Spleen (tissue), 7 donors: ENCODE measurements at regions not wholly inside any gene's neighbourhood (a gene's known extent, or its start where the extent isn't known, plus 50 kb on each side); places are given as distances from the start of the nearest gene placed in this dataset.

ENCODE experiments used
- CTCF ChIP-seq, 11 experiments: fragments of 200-600 bp in 7 of 11; fragments of 450-650 bp in 4 of 11; sonication (generic) in 4 of 11; IDR thresholded peaks in 8 of 11; conservative IDR thresholded peaks in 3 of 11; 1 replicate in 7 of 11; 2 replicates in 4 of 11; pipeline versions ENCODE4 v1.4.0 to v1.8.0; 2016 to 2021; ENCODE audit warnings: antibody characterized with exemption in 11 of 11, inconsistent platforms in 4 of 11, mild to moderate bottlenecking in 1 of 11
- POLR2A ChIP-seq, 3 donors: fragments of 450-650 bp; IDR thresholded peaks; one replicate each; pipeline ENCODE4 v1.5.1; 2017; ENCODE audit warnings: antibody characterized with exemption in 3 of 3, mild to moderate bottlenecking in 1 of 3
- donor health status: DM: no; HTN: no; CAD: no; lungs with moderate emphysema.
- donor health status: DM: no; HTN: no; CAD: no.
- donor health status: DM: no; HTN: no; CAD: no.

- TF ChIP-seq POLR2A (IDR thresholded peaks at IDR 0.05) (no peak), CTCF (IDR thresholded peaks at IDR 0.05 in 8 of 11, conservative IDR thresholded peaks at IDR 0.05 in 3 of 11) (no peak)
Observed at GRCh38 chr2:48070415-48070814, 164.1 kb upstream of the FBXO11 start.
